Astrocyte of the spinal cord (primary cell): ENCODE measurements at regions not wholly inside any gene's neighbourhood (a gene's known extent, or its start where the extent isn't known, plus 50 kb on each side); places are given as distances from the start of the nearest gene placed in this dataset.

ENCODE experiments used
- DNase-seq: peaks from one replicate; pipeline ENCODE4 v3.0.0; 2011; ENCODE audit warnings: low read depth, low spot score
- H3K4me3 ChIP-seq: 2 replicates; pipeline ENCODE4 v1.5.1; 2011; ENCODE audit warnings: low read depth, mild to moderate bottlenecking, low read length, moderate library complexity
- CTCF ChIP-seq: IDR thresholded peaks from 2 replicates; pipeline ENCODE4 v1.5.1; 2012; ENCODE audit warnings: low read depth, mild to moderate bottlenecking, low read length, inconsistent platforms
- in situ Hi-C: cut with HindIII; loops from 2 replicates; pipeline ENCODE4 v1.10.0; 2017; ENCODE audit warnings: low sequenced_read_pairs

- no peak for DNase-seq
- in situ Hi-C loops, result no loop called here
- no peak for TF ChIP-seq CTCF
- no peak overlapping the region for H3K4me3 ChIP-seq
These were observed 287.5 kb downstream of the LRFN2 start for GRCh38 chr6:40299681-40300080.

GRCh38 chr6:40298207-40298606 lies 289.0 kb downstream of the LRFN2 start:
- in situ Hi-C loops, result no loop called here
- DNase-seq, result no peak
- H3K4me3 ChIP-seq, result no peak overlapping the region
- no peak for TF ChIP-seq CTCF

GRCh38 chr6:40295251-40295950 lies 291.8 kb downstream of the LRFN2 start:
- H3K4me3 ChIP-seq, result no peak overlapping the region
- TF ChIP-seq CTCF, result no peak
- in situ Hi-C loops, result no loop called here
- DNase-seq, result no peak

- DNase-seq, result no peak
- in situ Hi-C loops, result no loop called here
- H3K4me3 ChIP-seq, result no peak overlapping the region
- TF ChIP-seq CTCF, result no peak
These were observed 293.5 kb downstream of the LRFN2 start for GRCh38 chr6:40293460-40294185.

GRCh38 chr6:40293060-40293459 lies 294.1 kb downstream of the LRFN2 start:
- no peak for TF ChIP-seq CTCF
- in situ Hi-C loops, result no loop called here
- no peak for DNase-seq
- no peak overlapping the region for H3K4me3 ChIP-seq

GRCh38 chr6:40290816-40291215 lies 296.3 kb downstream of the LRFN2 start:
- no peak overlapping the region for H3K4me3 ChIP-seq
- no peak for TF ChIP-seq CTCF
- no peak for DNase-seq
- in situ Hi-C loops, result no loop called here
